ENCODE measurements at regions not wholly inside any gene's neighbourhood (a gene's known extent, or its start where the extent isn't known, plus 50 kb on each side); places are given as distances from the start of the nearest gene placed in this dataset.

DNA sequence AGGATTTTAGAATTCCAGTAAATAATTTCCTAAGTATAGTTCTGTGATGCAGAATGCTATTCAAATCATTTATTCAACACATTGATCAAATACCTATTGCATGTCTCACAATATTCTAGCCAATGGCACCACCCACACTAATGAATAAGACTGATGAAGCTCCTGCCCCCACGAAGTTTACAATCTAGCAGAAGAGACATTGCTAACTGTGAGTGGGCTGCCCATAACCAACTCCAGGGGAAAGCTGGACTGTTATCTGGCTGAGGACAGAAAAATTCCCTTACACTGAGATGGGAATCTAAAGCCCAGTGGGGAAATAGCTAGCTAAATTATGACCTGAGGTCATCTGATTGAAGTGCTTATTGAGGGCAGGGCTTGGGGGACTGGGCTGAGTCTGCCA is 128.8 kb upstream of the LYZL2 start:
- no peaks in the 10 kb centered on the region for H3K27me3 ChIP-seq
- H3K36me3 ChIP-seq, result no peaks in the 10 kb centered on the region
- no peaks in the 10 kb centered on the region for H3K9me3 ChIP-seq
- no peak overlapping the region for H3K27ac ChIP-seq
- 44% methylated on average over 1 of the region's 1 CpG; no CpG with 5 or more reads in 1 of the 2 donors for WGBS, 2 donors
- no peak overlapping the region for H3K4me3 ChIP-seq
- TF ChIP-seq, protein P1, sequence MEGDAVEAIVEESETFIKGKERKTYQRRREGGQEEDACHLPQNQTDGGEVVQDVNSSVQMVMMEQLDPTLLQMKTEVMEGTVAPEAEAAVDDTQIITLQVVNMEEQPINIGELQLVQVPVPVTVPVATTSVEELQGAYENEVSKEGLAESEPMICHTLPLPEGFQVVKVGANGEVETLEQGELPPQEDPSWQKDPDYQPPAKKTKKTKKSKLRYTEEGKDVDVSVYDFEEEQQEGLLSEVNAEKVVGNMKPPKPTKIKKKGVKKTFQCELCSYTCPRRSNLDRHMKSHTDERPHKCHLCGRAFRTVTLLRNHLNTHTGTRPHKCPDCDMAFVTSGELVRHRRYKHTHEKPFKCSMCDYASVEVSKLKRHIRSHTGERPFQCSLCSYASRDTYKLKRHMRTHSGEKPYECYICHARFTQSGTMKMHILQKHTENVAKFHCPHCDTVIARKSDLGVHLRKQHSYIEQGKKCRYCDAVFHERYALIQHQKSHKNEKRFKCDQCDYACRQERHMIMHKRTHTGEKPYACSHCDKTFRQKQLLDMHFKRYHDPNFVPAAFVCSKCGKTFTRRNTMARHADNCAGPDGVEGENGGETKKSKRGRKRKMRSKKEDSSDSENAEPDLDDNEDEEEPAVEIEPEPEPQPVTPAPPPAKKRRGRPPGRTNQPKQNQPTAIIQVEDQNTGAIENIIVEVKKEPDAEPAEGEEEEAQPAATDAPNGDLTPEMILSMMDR (IDR thresholded peaks at IDR 0.05), result no peak
- no peak for TF ChIP-seq POLR2A (IDR thresholded peaks at IDR 0.05)
- intact Hi-C loops (cut with DNase I), result no loop called here
- DNase-seq, result no peak
- no peaks in the 10 kb centered on the region for H3K4me1 ChIP-seq

DNA sequence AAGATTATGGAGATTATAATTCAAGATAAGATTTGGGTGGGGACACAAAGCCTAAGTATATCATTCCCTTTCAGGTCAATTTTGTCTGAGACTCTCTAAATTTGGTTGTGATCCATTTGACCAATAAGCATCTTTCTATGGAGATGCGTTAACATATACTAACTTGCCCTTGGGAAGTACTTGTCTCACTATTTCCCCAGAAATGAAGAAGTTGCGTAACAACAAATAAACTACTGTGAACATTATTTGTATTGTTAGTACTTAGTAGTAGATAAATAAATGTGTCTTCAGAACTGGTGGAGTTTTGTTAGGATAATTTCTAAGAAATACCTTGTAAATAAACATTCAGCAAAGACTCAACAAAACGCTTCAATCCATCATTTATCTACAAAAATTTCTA is 127.3 kb upstream of the LYZL2 start:
- no peaks in the 10 kb centered on the region for H3K36me3 ChIP-seq
- H3K27ac ChIP-seq, result no peak overlapping the region
- 94 to 98% methylated on average over 3 of the region's 3 CpGs for WGBS, 2 donors
- H3K4me1 ChIP-seq, result no peaks in the 10 kb centered on the region
- intact Hi-C loops (cut with DNase I), result no loop called here
- TF ChIP-seq POLR2A (IDR thresholded peaks at IDR 0.05), result no peak
- TF ChIP-seq, protein P1 (IDR thresholded peaks at IDR 0.05), result no peak
- no peaks in the 10 kb centered on the region for H3K9me3 ChIP-seq
- no peaks in the 10 kb centered on the region for H3K27me3 ChIP-seq
- no peak overlapping the region for H3K4me3 ChIP-seq
- DNase-seq, result no peak

DNA sequence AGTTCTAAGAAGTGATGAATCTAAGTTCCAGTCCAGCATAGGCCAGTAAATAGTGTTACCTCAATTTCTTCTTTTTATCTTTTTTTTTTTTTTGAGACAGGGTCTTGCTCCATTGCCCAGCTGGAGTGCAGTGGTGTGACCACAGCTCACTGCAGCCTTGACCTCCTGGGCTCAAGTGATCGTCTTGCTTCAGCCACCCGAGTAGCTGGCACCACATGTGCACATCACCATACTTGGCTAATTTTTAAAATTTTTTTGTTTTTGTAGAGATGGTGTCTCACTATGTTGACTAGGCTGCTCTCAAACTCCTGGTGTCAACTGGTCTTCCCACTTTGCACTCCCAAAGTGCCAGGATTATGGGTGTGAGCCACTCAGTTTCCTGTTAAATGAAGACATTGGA is 126.6 kb upstream of the LYZL2 start:
- no peak for DNase-seq
- Histone ChIP-seq H3K4me3 (no peak overlapping the region), H3K9me3 (no peaks in the 10 kb centered on the region), H3K36me3 (no peaks in the 10 kb centered on the region), H3K4me1 (no peaks in the 10 kb centered on the region), H3K27me3 (no peaks in the 10 kb centered on the region), H3K27ac (peak overlapping the region in 1 of 4 donors; percentile 61)
- WGBS, 2 donors, result 59 to 91% methylated on average over 2 of the region's 2 CpGs
- intact Hi-C loops (cut with DNase I), result no loop called here
- TF ChIP-seq POLR2A (IDR thresholded peaks at IDR 0.05), result no peak
- TF ChIP-seq, protein P1 (IDR thresholded peaks at IDR 0.05), result no peak

DNA sequence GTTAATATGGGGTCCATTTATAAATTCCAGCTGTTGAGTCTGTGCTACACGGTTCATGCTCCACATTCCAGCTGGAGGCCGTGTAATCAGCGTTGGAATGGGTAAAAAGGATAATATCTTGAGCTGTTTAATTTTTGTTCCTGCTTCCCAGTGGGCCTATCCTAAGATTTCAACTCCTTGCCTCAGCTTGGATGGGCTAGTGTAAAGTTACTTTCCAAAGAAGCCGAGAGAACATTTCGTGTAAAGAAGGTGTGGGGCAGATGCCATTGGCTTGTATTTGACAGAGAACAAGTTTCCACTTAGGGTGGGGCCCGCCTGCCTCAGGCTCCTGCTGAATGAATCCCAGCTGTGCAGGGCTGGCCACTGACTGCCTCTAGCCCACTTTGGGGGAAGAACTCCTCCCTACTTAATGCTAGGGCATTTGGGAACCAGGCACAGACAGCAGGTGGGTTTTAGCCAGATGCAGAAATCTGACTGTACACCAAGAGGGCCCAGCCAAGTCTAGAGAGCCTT is 125.9 kb upstream of the LYZL2 start:
- DNase-seq, result no peak
- Histone ChIP-seq H3K4me3 (no peak overlapping the region), H3K27ac (peak overlapping the region in 2 of 4 donors; percentile 15 to 61), H3K27me3 (no peaks in the 10 kb centered on the region), H3K9me3 (no peaks in the 10 kb centered on the region), H3K36me3 (no peaks in the 10 kb centered on the region), H3K4me1 (no peaks in the 10 kb centered on the region)
- 34 to 50% methylated on average over 4 to 6 of the region's 6 CpGs for WGBS, 2 donors
- intact Hi-C loops (cut with DNase I), result no loop called here
- no peak for TF ChIP-seq POLR2A (IDR thresholded peaks at IDR 0.05)

DNA sequence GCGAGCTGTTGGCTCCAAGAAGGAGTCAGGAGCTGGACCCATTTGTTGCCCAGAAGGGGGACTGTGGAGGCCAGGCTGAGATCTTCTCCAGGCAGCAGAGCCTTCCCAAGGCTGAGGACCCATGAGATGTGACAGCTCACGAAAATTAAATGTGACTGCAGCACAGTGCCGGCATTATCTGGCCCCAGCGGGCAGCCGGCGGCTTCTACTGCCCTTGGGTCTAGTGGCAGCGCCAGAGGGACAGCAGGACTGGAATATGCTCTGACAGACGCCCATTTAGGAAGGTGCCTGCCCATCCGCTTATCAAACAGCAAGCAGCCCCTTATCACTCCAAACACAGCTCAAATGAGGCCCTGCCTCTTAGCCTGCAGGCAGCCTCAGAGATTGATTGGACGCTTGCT is 122.9 kb upstream of the LYZL2 start:
- intact Hi-C loops (cut with DNase I), result no loop called here
- Histone ChIP-seq H3K4me1 (no peaks in the 10 kb centered on the region), H3K4me3 (no peak overlapping the region), H3K9me3 (no peaks in the 10 kb centered on the region), H3K27me3 (no peaks in the 10 kb centered on the region), H3K36me3 (no peaks in the 10 kb centered on the region), H3K27ac (peak overlapping the region in 3 of 4 donors; percentile 25 to 65 (median 63))
- WGBS, 2 donors, result 88% methylated on average over 1 of the region's 10 CpGs; no CpG with 5 or more reads in 1 of the 2 donors
- DNase-seq, result no peak
- TF ChIP-seq, protein P1 (IDR thresholded peaks at IDR 0.05), result no peak
- no peak for TF ChIP-seq POLR2A (IDR thresholded peaks at IDR 0.05)
